ENCODE measurements at regions not wholly inside any gene's neighbourhood (a gene's known extent, or its start where the extent isn't known, plus 50 kb on each side); places are given as distances from the start of the nearest gene placed in this dataset.

DNA sequence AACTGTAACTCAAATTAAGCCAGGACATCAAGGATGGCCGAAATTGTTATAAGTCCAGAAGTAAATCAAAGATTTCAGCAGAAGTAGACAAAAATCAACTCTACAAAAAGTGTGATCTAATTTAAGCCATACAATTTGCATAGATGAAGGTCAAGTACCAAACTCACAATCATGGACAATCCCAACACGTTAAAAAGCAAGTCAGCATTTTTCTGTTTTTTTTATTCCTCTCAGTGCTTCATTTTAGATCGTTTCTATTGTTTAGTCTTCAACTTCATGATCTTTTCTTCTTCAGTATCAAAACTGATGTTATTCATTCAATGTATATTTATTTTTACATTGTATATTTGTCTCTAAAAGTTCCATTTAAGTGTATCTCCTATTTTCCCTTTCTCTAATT is 674.3 kb upstream of the PHF14 start:
- TF ChIP-seq, protein P1, sequence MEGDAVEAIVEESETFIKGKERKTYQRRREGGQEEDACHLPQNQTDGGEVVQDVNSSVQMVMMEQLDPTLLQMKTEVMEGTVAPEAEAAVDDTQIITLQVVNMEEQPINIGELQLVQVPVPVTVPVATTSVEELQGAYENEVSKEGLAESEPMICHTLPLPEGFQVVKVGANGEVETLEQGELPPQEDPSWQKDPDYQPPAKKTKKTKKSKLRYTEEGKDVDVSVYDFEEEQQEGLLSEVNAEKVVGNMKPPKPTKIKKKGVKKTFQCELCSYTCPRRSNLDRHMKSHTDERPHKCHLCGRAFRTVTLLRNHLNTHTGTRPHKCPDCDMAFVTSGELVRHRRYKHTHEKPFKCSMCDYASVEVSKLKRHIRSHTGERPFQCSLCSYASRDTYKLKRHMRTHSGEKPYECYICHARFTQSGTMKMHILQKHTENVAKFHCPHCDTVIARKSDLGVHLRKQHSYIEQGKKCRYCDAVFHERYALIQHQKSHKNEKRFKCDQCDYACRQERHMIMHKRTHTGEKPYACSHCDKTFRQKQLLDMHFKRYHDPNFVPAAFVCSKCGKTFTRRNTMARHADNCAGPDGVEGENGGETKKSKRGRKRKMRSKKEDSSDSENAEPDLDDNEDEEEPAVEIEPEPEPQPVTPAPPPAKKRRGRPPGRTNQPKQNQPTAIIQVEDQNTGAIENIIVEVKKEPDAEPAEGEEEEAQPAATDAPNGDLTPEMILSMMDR (IDR thresholded peaks at IDR 0.05): no peak
- no peak for TF ChIP-seq ZFX (IDR thresholded peaks at IDR 0.05; ENCODE audit: borderline replicate concordance)
